ENCODE measurements at regions not wholly inside any gene's neighbourhood (a gene's known extent, or its start where the extent isn't known, plus 50 kb on each side); places are given as distances from the start of the nearest gene placed in this dataset.

GRCh38 chr9:107894572-107895261 lies 405.1 kb upstream of the KLF4 start:
- peak overlapping the region; percentile 16 to 59 (median 50) for H3K27ac ChIP-seq (replicated peaks in 1 of 4)
- peak; percentile 85 for DNase-seq (ENCODE audit: extremely low spot score)
- H3K9me3 ChIP-seq = peaks cover 0 to 9% (median 0%) of the 10 kb centered on the region in 4 donors
- intact Hi-C loops (cut with DNase I) = loop anchor here (5.0 to 10.0 kb wide), 3 partner anchors 160 to 410 kb away; partner anchors contain the start of gene KLF4
- H3K36me3 ChIP-seq = no peaks in the 10 kb centered on the region
- WGBS = 32% methylated on average over 11 of the region's 11 CpGs
- TF ChIP-seq, protein P1, sequence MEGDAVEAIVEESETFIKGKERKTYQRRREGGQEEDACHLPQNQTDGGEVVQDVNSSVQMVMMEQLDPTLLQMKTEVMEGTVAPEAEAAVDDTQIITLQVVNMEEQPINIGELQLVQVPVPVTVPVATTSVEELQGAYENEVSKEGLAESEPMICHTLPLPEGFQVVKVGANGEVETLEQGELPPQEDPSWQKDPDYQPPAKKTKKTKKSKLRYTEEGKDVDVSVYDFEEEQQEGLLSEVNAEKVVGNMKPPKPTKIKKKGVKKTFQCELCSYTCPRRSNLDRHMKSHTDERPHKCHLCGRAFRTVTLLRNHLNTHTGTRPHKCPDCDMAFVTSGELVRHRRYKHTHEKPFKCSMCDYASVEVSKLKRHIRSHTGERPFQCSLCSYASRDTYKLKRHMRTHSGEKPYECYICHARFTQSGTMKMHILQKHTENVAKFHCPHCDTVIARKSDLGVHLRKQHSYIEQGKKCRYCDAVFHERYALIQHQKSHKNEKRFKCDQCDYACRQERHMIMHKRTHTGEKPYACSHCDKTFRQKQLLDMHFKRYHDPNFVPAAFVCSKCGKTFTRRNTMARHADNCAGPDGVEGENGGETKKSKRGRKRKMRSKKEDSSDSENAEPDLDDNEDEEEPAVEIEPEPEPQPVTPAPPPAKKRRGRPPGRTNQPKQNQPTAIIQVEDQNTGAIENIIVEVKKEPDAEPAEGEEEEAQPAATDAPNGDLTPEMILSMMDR (IDR thresholded peaks at IDR 0.05) = no peak
- TF ChIP-seq POLR2AphosphoS5 (IDR thresholded peaks at IDR 0.05) = peak; percentile 60 to 77
- peaks cover 0 to 18% (median 17%) of the 10 kb centered on the region in 4 donors for H3K4me1 ChIP-seq
- no peaks in the 10 kb centered on the region for H3K27me3 ChIP-seq
- H3K4me3 ChIP-seq = no peak overlapping the region

GRCh38 chr9:107890921-107891465 lies 401.4 kb upstream of the KLF4 start:
- Histone ChIP-seq H3K9me3 (peaks cover 0 to 9% (median 0%) of the 10 kb centered on the region in 4 donors), H3K27ac (replicated peaks in 1 of 4) (no peak overlapping the region), H3K36me3 (no peaks in the 10 kb centered on the region), H3K4me1 (peaks cover 0 to 25% (median 24%) of the 10 kb centered on the region in 4 donors), H3K27me3 (no peaks in the 10 kb centered on the region), H3K4me3 (no peak overlapping the region)
- DNase-seq (ENCODE audit: extremely low spot score) = no peak
- TF ChIP-seq, protein P1 (IDR thresholded peaks at IDR 0.05) = no peak
- TF ChIP-seq POLR2AphosphoS5 (IDR thresholded peaks at IDR 0.05) (no peak), EP300 (IDR thresholded peaks at IDR 0.05) (no peak), POLR2A (IDR thresholded peaks at IDR 0.05; ENCODE audit: low read depth) (no peak)
- 100% methylated on average over 3 of the region's 3 CpGs for WGBS
- intact Hi-C loops (cut with DNase I) = loop anchor here (5.0 to 10.0 kb wide), 3 partner anchors 156 to 406 kb away; partner anchors contain the start of gene KLF4

GRCh38 chr9:107888773-107889227 lies 399.2 kb upstream of the KLF4 start:
- H3K4me3 ChIP-seq = no peak overlapping the region
- WGBS = 75% methylated on average over 2 of the region's 2 CpGs
- TF ChIP-seq EP300 (IDR thresholded peaks at IDR 0.05) = no peak
- no peak for TF ChIP-seq POLR2A (IDR thresholded peaks at IDR 0.05; ENCODE audit: low read depth)
- TF ChIP-seq, protein P1 (IDR thresholded peaks at IDR 0.05) = no peak
- TF ChIP-seq POLR2AphosphoS5 (IDR thresholded peaks at IDR 0.05) = no peak
- no peak for DNase-seq (ENCODE audit: extremely low spot score)
- H3K36me3 ChIP-seq = no peaks in the 10 kb centered on the region
- no peaks in the 10 kb centered on the region for H3K27me3 ChIP-seq
- H3K9me3 ChIP-seq = peaks cover 0 to 9% (median 0%) of the 10 kb centered on the region in 4 donors
- peaks cover 0 to 9% (median 7%) of the 10 kb centered on the region in 4 donors for H3K4me1 ChIP-seq
- H3K27ac ChIP-seq (replicated peaks in 1 of 4) = no peak overlapping the region
- intact Hi-C loops (cut with DNase I) = no loop called here

- Histone ChIP-seq H3K4me3 (no peak overlapping the region), H3K9me3 (peaks cover 0 to 9% (median 0%) of the 10 kb centered on the region in 4 donors)
- intact Hi-C loops (cut with DNase I) = no loop called here
Measured at GRCh38 chr9:107886826-107887225, 397.3 kb upstream of the KLF4 start.

More at GRCh38 chr9:107886826-107887225, 397.3 kb upstream of the KLF4 start:
- Histone ChIP-seq H3K36me3 (no peaks in the 10 kb centered on the region), H3K27me3 (no peaks in the 10 kb centered on the region), H3K4me1 (peaks cover 0 to 9% (median 7%) of the 10 kb centered on the region in 4 donors), H3K27ac (replicated peaks in 1 of 4) (no peak overlapping the region)
- no peak for DNase-seq (ENCODE audit: extremely low spot score)
- TF ChIP-seq, protein P1 (IDR thresholded peaks at IDR 0.05) = no peak
- TF ChIP-seq POLR2A (IDR thresholded peaks at IDR 0.05; ENCODE audit: low read depth) (no peak), POLR2AphosphoS5 (IDR thresholded peaks at IDR 0.05) (no peak), EP300 (IDR thresholded peaks at IDR 0.05) (no peak)
